ENCODE measurements at regions not wholly inside any gene's neighbourhood (a gene's known extent, or its start where the extent isn't known, plus 50 kb on each side); places are given as distances from the start of the nearest gene placed in this dataset.

DNA sequence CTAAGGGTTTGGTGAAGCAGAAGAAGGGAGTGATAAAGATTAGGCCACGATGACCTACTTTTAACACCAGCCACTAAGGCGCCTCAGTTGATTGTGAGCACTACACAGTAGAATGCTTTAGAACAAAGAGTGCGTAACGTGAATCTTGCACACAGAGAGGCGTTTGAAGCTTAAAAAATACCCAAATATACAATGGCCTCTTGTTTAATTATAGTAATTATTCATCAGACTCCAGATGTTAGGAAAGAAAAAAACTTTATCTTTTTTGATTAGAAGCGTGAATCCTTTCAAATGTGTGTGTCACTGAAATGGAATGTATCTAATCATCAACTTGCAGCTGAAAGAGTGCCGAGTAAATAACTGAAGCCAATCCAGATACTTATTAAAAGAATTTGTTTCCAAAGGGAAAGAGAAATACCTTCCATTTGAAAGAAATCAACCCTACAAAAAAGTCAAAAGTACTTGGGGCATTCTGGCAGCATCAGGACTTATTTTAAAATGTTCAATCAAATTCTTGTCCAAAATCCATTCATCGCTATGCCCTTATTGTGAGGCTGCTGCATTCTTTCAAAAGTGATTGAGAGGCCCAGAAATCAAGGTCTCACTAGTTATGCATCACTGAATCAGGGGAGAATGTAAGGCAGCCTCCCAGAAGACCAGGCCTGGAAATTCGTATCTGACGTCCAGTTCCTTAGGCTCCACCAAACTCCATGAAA, 337.5 kb downstream of the ZNF608 start:
- no peak for TF ChIP-seq PPARA (CRISPR knock-in tag; IDR thresholded peaks at IDR 0.05; ENCODE audit: borderline replicate concordance)
- no peak for TF ChIP-seq GLIS3 (CRISPR knock-in tag; IDR thresholded peaks at IDR 0.05)
- TF ChIP-seq BACH2 (CRISPR knock-in tag; IDR thresholded peaks at IDR 0.05; ENCODE audit: borderline replicate concordance), result no peak
- no peak for TF ChIP-seq RARB (CRISPR knock-in tag; IDR thresholded peaks at IDR 0.05)
- TF ChIP-seq ZFP3 (CRISPR knock-in tag; IDR thresholded peaks at IDR 0.05), result no peak
- no peak for TF ChIP-seq ESRRG (CRISPR knock-in tag; IDR thresholded peaks at IDR 0.05)
- TF ChIP-seq, protein P1, sequence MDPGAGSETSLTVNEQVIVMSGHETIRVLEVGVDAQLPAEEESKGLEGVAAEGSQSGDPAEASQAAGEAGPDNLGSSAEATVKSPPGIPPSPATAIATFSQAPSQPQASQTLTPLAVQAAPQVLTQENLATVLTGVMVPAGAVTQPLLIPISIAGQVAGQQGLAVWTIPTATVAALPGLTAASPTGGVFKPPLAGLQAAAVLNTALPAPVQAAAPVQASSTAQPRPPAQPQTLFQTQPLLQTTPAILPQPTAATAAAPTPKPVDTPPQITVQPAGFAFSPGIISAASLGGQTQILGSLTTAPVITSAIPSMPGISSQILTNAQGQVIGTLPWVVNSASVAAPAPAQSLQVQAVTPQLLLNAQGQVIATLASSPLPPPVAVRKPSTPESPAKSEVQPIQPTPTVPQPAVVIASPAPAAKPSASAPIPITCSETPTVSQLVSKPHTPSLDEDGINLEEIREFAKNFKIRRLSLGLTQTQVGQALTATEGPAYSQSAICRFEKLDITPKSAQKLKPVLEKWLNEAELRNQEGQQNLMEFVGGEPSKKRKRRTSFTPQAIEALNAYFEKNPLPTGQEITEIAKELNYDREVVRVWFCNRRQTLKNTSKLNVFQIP (CRISPR knock-in tag; IDR thresholded peaks at IDR 0.05; ENCODE audit: borderline replicate concordance, low read depth), result no peak
- no peak for TF ChIP-seq CSDC2 (CRISPR knock-in tag; IDR thresholded peaks at IDR 0.05)
- TF ChIP-seq ZNF8 (CRISPR knock-in tag; IDR thresholded peaks at IDR 0.05), result no peak
- ATAC-seq, result no peak

DNA sequence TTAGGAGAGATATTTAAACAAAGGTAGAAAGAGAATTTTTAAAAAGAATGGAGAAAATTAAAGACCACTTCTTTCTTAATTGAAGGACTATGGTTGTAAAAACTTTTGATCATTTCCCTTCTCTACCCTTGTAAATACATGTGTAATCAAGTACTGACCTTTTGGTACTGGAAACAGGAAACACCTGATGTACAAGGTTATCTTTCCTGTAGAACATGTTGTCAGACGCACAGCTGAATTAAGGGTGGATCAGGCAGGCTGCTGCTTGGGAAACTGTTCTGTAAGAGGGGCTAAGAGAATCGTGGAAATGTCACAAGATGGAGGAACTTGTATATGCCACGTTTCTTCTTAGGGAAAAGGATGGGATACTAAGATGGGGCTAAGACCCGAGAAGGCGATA, 341.6 kb downstream of the ZNF608 start:
- no peak for ATAC-seq
- TF ChIP-seq ZNF565 (CRISPR knock-in tag; conservative IDR thresholded peaks at IDR 0.05; ENCODE audit: low read depth), result no peak
- TF ChIP-seq ZC3H10 (CRISPR knock-in tag; IDR thresholded peaks at IDR 0.05), result no peak
- TF ChIP-seq, protein P1 (CRISPR knock-in tag; IDR thresholded peaks at IDR 0.05; ENCODE audit: borderline replicate concordance, low read depth), result no peak
- no peak for TF ChIP-seq CSDC2 (CRISPR knock-in tag; IDR thresholded peaks at IDR 0.05)
- TF ChIP-seq RARB (CRISPR knock-in tag; IDR thresholded peaks at IDR 0.05), result no peak
- TF ChIP-seq ZNF70 (CRISPR knock-in tag; IDR thresholded peaks at IDR 0.05), result no peak
- no peak for TF ChIP-seq ISL1 (CRISPR knock-in tag; IDR thresholded peaks at IDR 0.05)
- no peak for TF ChIP-seq PPARA (CRISPR knock-in tag; IDR thresholded peaks at IDR 0.05; ENCODE audit: borderline replicate concordance)
- TF ChIP-seq, protein P2, sequence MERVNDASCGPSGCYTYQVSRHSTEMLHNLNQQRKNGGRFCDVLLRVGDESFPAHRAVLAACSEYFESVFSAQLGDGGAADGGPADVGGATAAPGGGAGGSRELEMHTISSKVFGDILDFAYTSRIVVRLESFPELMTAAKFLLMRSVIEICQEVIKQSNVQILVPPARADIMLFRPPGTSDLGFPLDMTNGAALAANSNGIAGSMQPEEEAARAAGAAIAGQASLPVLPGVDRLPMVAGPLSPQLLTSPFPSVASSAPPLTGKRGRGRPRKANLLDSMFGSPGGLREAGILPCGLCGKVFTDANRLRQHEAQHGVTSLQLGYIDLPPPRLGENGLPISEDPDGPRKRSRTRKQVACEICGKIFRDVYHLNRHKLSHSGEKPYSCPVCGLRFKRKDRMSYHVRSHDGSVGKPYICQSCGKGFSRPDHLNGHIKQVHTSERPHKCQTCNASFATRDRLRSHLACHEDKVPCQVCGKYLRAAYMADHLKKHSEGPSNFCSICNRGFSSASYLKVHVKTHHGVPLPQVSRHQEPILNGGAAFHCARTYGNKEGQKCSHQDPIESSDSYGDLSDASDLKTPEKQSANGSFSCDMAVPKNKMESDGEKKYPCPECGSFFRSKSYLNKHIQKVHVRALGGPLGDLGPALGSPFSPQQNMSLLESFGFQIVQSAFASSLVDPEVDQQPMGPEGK (CRISPR knock-in tag; IDR thresholded peaks at IDR 0.05; ENCODE audit: borderline replicate concordance), result no peak
- no peak for TF ChIP-seq ARNTL (CRISPR knock-in tag; IDR thresholded peaks at IDR 0.05; ENCODE audit: borderline replicate concordance, low read depth)
- TF ChIP-seq SNAI2 (CRISPR knock-in tag; IDR thresholded peaks at IDR 0.05), result no peak
- TF ChIP-seq OSR1 (CRISPR knock-in tag; IDR thresholded peaks at IDR 0.05), result no peak
- no peak for TF ChIP-seq ZNF8 (CRISPR knock-in tag; IDR thresholded peaks at IDR 0.05)
- no peak for TF ChIP-seq TOX (CRISPR knock-in tag; IDR thresholded peaks at IDR 0.05; ENCODE audit: borderline replicate concordance)
- no peak for TF ChIP-seq ZFP30 (CRISPR knock-in tag; IDR thresholded peaks at IDR 0.05)
- no peak for TF ChIP-seq BACH2 (CRISPR knock-in tag; IDR thresholded peaks at IDR 0.05; ENCODE audit: borderline replicate concordance)
- TF ChIP-seq TCF4 (CRISPR knock-in tag; IDR thresholded peaks at IDR 0.05; ENCODE audit: borderline replicate concordance), result no peak
- TF ChIP-seq, protein P3, sequence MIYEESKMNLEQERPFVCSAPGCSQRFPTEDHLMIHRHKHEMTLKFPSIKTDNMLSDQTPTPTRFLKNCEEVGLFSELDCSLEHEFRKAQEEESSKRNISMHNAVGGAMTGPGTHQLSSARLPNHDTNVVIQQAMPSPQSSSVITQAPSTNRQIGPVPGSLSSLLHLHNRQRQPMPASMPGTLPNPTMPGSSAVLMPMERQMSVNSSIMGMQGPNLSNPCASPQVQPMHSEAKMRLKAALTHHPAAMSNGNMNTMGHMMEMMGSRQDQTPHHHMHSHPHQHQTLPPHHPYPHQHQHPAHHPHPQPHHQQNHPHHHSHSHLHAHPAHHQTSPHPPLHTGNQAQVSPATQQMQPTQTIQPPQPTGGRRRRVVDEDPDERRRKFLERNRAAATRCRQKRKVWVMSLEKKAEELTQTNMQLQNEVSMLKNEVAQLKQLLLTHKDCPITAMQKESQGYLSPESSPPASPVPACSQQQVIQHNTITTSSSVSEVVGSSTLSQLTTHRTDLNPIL (CRISPR knock-in tag; IDR thresholded peaks at IDR 0.05; ENCODE audit: low read depth), result no peak
- no peak for TF ChIP-seq GLIS3 (CRISPR knock-in tag; IDR thresholded peaks at IDR 0.05)

DNA sequence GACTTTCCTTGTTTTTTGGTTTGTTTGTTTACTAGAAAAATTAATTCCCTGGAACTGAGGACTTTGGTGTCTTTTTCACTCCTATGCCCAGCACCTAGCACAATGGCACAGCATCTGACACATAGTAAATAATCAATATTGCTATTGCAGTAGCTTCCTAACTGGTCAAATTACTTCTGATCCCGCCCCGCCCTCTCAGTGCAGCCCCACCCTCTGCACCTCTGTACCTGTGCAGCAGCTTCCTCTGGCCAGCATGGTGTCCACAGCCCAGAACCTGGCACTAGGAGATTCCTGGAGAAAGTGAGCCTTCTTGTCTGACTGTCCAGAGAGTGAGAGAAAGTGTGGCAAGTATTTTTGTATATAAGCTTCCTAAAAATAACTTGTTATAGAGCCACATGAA, 343.2 kb downstream of the ZNF608 start:
- ATAC-seq, result no peak
- TF ChIP-seq, protein P3 (CRISPR knock-in tag; IDR thresholded peaks at IDR 0.05; ENCODE audit: low read depth), result no peak
- TF ChIP-seq BACH2 (CRISPR knock-in tag; IDR thresholded peaks at IDR 0.05; ENCODE audit: borderline replicate concordance) (no peak), GLIS3 (CRISPR knock-in tag; IDR thresholded peaks at IDR 0.05) (no peak)
